Gastrocnemius medialis (tissue), 4 donors: ENCODE measurements at regions not wholly inside any gene's neighbourhood (a gene's known extent, or its start where the extent isn't known, plus 50 kb on each side); places are given as distances from the start of the nearest gene placed in this dataset.

Experiments used
- ATAC-seq, 2 donors: fragments of 150-250 bp; one replicate each; pipeline ENCODE4 v1.9.1; 2016
- DNase-seq, 2 donors: peaks; one replicate each; pipeline ENCODE4 v3.0.0-alpha.2; 2019
- H3K27ac ChIP-seq, 4 donors: fragments of 200-600 bp; sonication (generic); 1 replicate in 1 of 4; 2 replicates in 3 of 4; pipeline ENCODE4 v1.5.1; 2016 to 2018; ENCODE audit warnings: mild to moderate bottlenecking in 2 of 4, moderate library complexity in 1 of 4
- H3K27me3 ChIP-seq, 3 donors: fragments of 200-600 bp; sonication (generic) in 2 of 3; 1 replicate in 1 of 3; 2 replicates in 2 of 3; pipeline versions ENCODE4 v1.5.1 to v1.6.0; 2016 to 2019; ENCODE audit warnings: mild to moderate bottlenecking in 1 of 3, moderate library complexity in 1 of 3
- H3K36me3 ChIP-seq, 2 donors: fragments of 200-600 bp; sonication (generic) in 1 of 2; one replicate each; pipeline ENCODE4 v1.5.1; 2017 to 2018
- H3K4me1 ChIP-seq, 2 donors: fragments of 200-600 bp; sonication (generic) in 1 of 2; one replicate each; pipeline ENCODE4 v1.5.1; 2016 to 2017; ENCODE audit warnings: mild to moderate bottlenecking in 2 of 2
- H3K4me3 ChIP-seq, 4 donors: fragments of 200-600 bp; sonication (generic) in 3 of 4; 1 replicate in 1 of 4; 2 replicates in 3 of 4; pipeline ENCODE4 v1.5.1; 2016 to 2019; ENCODE audit warnings: mild to moderate bottlenecking in 2 of 4
- H3K9me3 ChIP-seq, 3 donors: fragments of 200-600 bp; sonication (generic) in 2 of 3; 1 replicate in 1 of 3; 2 replicates in 2 of 3; pipeline ENCODE4 v1.5.1; 2016 to 2019
- POLR2A ChIP-seq, 2 donors: fragments of 450-650 bp; IDR thresholded peaks; one replicate each; pipeline ENCODE4 v1.6.1; 2017; ENCODE audit warnings: antibody characterized with exemption in 2 of 2, mild to moderate bottlenecking in 2 of 2, moderate library complexity in 2 of 2
- in situ Hi-C, 4 donors: fragments of 200-750 bp; cut with MboI; loops; one replicate each; pipeline versions ENCODE4 v1.15.0 to v1.8.0; 2017; ENCODE audit warnings: low sequenced_read_pairs in 4 of 4
- intact Hi-C: fragments of 100-400 bp; cut with DNase I; formaldehyde crosslinking; loops from one replicate; pipeline ENCODE4 v1.15.1; 2023; ENCODE audit warnings: low total_unique reads
- TF ChIP-seq, protein P1 (sequence below), 5 experiments: fragments of 450-650 bp in 3 of 5; fragments of 200-600 bp in 2 of 5; sonication (generic) in 2 of 5; IDR thresholded peaks in 4 of 5; conservative IDR thresholded peaks in 1 of 5; 1 replicate in 4 of 5; 2 replicates in 1 of 5; pipeline ENCODE4 v1.5.1; 2016 to 2019; ENCODE audit warnings: antibody characterized with exemption in 5 of 5, mild to moderate bottlenecking in 3 of 5, moderate library complexity in 3 of 5

- Histone ChIP-seq H3K36me3 (no peaks in the 10 kb centered on the region), H3K4me3 (no peak overlapping the region)
Measured at GRCh38 chr3:135868801-135869200, 96.7 kb upstream of the PPP2R3A start.

DNA sequence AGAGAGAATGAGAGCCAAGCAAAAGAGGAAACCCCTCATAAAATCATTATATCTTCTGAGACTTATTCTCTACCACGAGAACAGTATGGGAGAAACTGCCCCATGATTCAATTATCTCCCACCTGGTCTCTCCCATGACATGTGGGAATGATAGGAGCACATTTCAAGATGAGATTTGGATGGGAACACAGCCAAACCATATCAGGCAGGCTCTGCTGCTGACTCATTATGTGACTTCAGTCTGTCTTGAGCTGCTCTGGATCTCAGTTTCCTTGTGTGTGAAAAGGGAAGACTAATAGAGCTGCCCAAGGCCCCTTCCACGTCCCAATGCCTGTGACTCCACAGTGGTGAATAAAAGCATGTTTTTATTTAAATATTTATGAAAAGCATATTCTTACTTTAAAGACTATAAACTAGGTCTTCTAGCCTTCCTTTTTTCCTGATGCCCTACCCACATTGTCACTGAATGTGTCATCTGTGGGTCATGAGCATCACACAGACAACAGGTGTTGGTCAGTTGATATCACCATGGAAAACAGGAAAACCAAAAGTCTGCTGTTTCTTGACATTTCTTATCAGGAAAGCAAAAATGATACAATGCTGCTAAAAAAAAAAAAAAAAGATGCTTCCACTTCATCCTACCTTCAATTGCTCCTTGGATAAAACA is 96.0 kb upstream of the PPP2R3A start:
- Histone ChIP-seq H3K36me3 (no peaks in the 10 kb centered on the region), H3K27me3 (no peaks in the 10 kb centered on the region), H3K4me3 (no peak overlapping the region), H3K27ac (no peak overlapping the region), H3K9me3 (no peaks in the 10 kb centered on the region), H3K4me1 (no peaks in the 10 kb centered on the region)
- ATAC-seq (no peak), DNase-seq (no peak)
- intact Hi-C loops (no loop called here), in situ Hi-C loops (no loop called here)
- TF ChIP-seq POLR2A (IDR thresholded peaks at IDR 0.05) = no peak
- TF ChIP-seq, protein P1, sequence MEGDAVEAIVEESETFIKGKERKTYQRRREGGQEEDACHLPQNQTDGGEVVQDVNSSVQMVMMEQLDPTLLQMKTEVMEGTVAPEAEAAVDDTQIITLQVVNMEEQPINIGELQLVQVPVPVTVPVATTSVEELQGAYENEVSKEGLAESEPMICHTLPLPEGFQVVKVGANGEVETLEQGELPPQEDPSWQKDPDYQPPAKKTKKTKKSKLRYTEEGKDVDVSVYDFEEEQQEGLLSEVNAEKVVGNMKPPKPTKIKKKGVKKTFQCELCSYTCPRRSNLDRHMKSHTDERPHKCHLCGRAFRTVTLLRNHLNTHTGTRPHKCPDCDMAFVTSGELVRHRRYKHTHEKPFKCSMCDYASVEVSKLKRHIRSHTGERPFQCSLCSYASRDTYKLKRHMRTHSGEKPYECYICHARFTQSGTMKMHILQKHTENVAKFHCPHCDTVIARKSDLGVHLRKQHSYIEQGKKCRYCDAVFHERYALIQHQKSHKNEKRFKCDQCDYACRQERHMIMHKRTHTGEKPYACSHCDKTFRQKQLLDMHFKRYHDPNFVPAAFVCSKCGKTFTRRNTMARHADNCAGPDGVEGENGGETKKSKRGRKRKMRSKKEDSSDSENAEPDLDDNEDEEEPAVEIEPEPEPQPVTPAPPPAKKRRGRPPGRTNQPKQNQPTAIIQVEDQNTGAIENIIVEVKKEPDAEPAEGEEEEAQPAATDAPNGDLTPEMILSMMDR (IDR thresholded peaks at IDR 0.05 in 4 of 5, conservative IDR thresholded peaks at IDR 0.05 in 1 of 5) = no peak

More at GRCh38 chr3:135868801-135869200, 96.7 kb upstream of the PPP2R3A start:
- no peaks in the 10 kb centered on the region for H3K27me3 ChIP-seq
- in situ Hi-C loops = no loop called here
- no peak overlapping the region for H3K27ac ChIP-seq
- no peak for DNase-seq
- TF ChIP-seq POLR2A (IDR thresholded peaks at IDR 0.05) = no peak
- TF ChIP-seq, protein P1 (IDR thresholded peaks at IDR 0.05 in 4 of 5, conservative IDR thresholded peaks at IDR 0.05 in 1 of 5) = no peak
- H3K4me1 ChIP-seq = no peaks in the 10 kb centered on the region
- intact Hi-C loops = no loop called here
- no peaks in the 10 kb centered on the region for H3K9me3 ChIP-seq
- no peak for ATAC-seq

DNA sequence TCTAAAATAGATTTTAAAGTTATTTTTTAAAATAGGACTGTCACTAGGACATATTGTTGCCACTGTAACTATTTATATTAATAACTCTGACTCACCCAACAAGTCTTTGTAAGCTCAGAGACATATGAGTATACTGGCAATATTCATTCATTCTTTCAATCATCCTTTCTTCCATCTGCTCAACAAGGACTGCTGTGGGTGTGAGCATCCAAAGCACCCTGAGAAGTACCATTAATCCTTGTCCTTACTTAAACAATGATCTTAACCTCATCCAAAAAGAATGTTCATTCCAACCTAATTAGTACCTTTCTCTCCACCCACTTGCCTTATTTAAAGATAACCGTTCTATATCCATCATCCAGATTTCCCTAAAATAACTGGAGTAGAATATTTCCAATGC is 94.2 kb upstream of the PPP2R3A start:
- intact Hi-C loops = no loop called here
- no peak overlapping the region for H3K27ac ChIP-seq
- H3K9me3 ChIP-seq = no peaks in the 10 kb centered on the region
- TF ChIP-seq, protein P1 (IDR thresholded peaks at IDR 0.05 in 4 of 5, conservative IDR thresholded peaks at IDR 0.05 in 1 of 5) = no peak
- TF ChIP-seq POLR2A (IDR thresholded peaks at IDR 0.05) = no peak
- DNase-seq (no peak), ATAC-seq (no peak)
- H3K4me3 ChIP-seq = no peak overlapping the region
- no peaks in the 10 kb centered on the region for H3K36me3 ChIP-seq
- no peaks in the 10 kb centered on the region for H3K27me3 ChIP-seq
- H3K4me1 ChIP-seq = no peaks in the 10 kb centered on the region
- in situ Hi-C loops = no loop called here

GRCh38 chr3:135874035-135874434 is 91.5 kb upstream of the PPP2R3A start:
- no peaks in the 10 kb centered on the region for H3K9me3 ChIP-seq
- intact Hi-C loops = no loop called here
- H3K4me3 ChIP-seq = no peak overlapping the region
- H3K36me3 ChIP-seq = no peaks in the 10 kb centered on the region
- H3K4me1 ChIP-seq = no peaks in the 10 kb centered on the region
- no peak for ATAC-seq
- DNase-seq = no peak
- TF ChIP-seq, protein P1 (IDR thresholded peaks at IDR 0.05 in 4 of 5, conservative IDR thresholded peaks at IDR 0.05 in 1 of 5) = no peak
- no peak for TF ChIP-seq POLR2A (IDR thresholded peaks at IDR 0.05)
- H3K27me3 ChIP-seq = no peaks in the 10 kb centered on the region
- in situ Hi-C loops = no loop called here
- H3K27ac ChIP-seq = no peak overlapping the region

GRCh38 chr3:135878501-135878900 is 87.0 kb upstream of the PPP2R3A start:
- ATAC-seq (no peak), DNase-seq (no peak)
- intact Hi-C loops (no loop called here), in situ Hi-C loops (loop anchor here in 3 of 4 donors (25.0 kb wide), 2 partner anchors 1091 to 1266 kb away; partner anchors contain the start of gene EPHB1 (in 1 of the 3))
- Histone ChIP-seq H3K9me3 (no peaks in the 10 kb centered on the region), H3K4me1 (no peaks in the 10 kb centered on the region), H3K36me3 (no peaks in the 10 kb centered on the region), H3K4me3 (no peak overlapping the region), H3K27ac (no peak overlapping the region), H3K27me3 (no peaks in the 10 kb centered on the region)
- TF ChIP-seq POLR2A (IDR thresholded peaks at IDR 0.05) = no peak
- TF ChIP-seq, protein P1 (IDR thresholded peaks at IDR 0.05 in 4 of 5, conservative IDR thresholded peaks at IDR 0.05 in 1 of 5) = no peak
